Prostate gland (tissue), 2 donors: ENCODE measurements at regions not wholly inside any gene's neighbourhood (a gene's known extent, or its start where the extent isn't known, plus 50 kb on each side); places are given as distances from the start of the nearest gene placed in this dataset.

Source experiments
- DNase-seq: peaks from one replicate; pipeline ENCODE4 v3.0.0-alpha.2; 2019; ENCODE audit warnings: low spot score
- H3K27ac ChIP-seq, 2 donors: fragments of 200-600 bp; sonication (generic); 2 replicates each; pipeline ENCODE4 v1.5.1; 2017 to 2019
- H3K27me3 ChIP-seq: fragments of 200-600 bp; sonication (generic); replicated peaks from 2 replicates; pipeline ENCODE4 v1.5.1; 2019; ENCODE audit not compliant: insufficient read depth
- H3K36me3 ChIP-seq, 2 donors: fragments of 200-600 bp; sonication (generic); 1 replicate in 1 of 2; 2 replicates in 1 of 2; pipeline versions ENCODE4 v1.5.1 to v1.8.1; 2017 to 2019
- H3K4me1 ChIP-seq: fragments of 200-600 bp; sonication (generic); replicated peaks from 2 replicates; pipeline ENCODE4 v1.5.1; 2019
- H3K4me3 ChIP-seq, 2 donors: fragments of 200-600 bp; sonication (generic); 2 replicates each; pipeline ENCODE4 v1.5.1; 2017 to 2019
- H3K9me3 ChIP-seq: fragments of 200-600 bp; sonication (generic); 2 replicates; pipeline ENCODE4 v1.5.1; 2017
- CTCF ChIP-seq, 4 experiments: fragments of 200-600 bp in 2 of 4; fragments of 450-650 bp in 2 of 4; sonication (generic) in 2 of 4; IDR thresholded peaks; 1 replicate in 3 of 4; 2 replicates in 1 of 4; pipeline ENCODE4 v1.5.1; 2016 to 2019; ENCODE audit warnings: antibody characterized with exemption in 4 of 4, mild to moderate bottlenecking in 2 of 4, moderate library complexity in 2 of 4
- POLR2A ChIP-seq: fragments of 450-650 bp; IDR thresholded peaks from one replicate; pipeline ENCODE4 v1.6.1; 2016; ENCODE audit warnings: antibody characterized with exemption, mild to moderate bottlenecking
- POLR2AphosphoS5 ChIP-seq: sonication (generic); formaldehyde crosslinking; IDR thresholded peaks from one replicate; pipeline ENCODE4 v1.6.1; 2017; ENCODE audit warnings: antibody characterized with exemption
- WGBS: methylation state at CpG from one replicate; pipeline ENCODE4 v1.1.5; 2018; 5-methylcytosine and 5-hydroxymethylcytosine counted together
- intact Hi-C: fragments of 100-400 bp; cut with DNase I; formaldehyde crosslinking; loops from one replicate; pipeline ENCODE4 v1.14.2; 2022

GRCh38 chr5:1660001-1660400 is 136.2 kb upstream of the LPCAT1 start:
- Histone ChIP-seq H3K4me1 (no peaks in the 10 kb centered on the region), H3K27ac (no peak overlapping the region), H3K36me3 (no peaks in the 10 kb centered on the region), H3K9me3 (no peaks in the 10 kb centered on the region), H3K27me3 (peaks cover 2% of the 10 kb centered on the region), H3K4me3 (no peak overlapping the region)
- intact Hi-C loops: no loop called here
- TF ChIP-seq POLR2AphosphoS5: no peak
- WGBS: 77% methylated on average over 17 of the region's 17 CpGs
- DNase-seq: no peak

- Histone ChIP-seq H3K9me3 (no peaks in the 10 kb centered on the region), H3K4me3 (no peak overlapping the region), H3K27ac (no peak overlapping the region), H3K36me3 (no peaks in the 10 kb centered on the region), H3K27me3 (peaks cover 4% of the 10 kb centered on the region), H3K4me1 (no peaks in the 10 kb centered on the region)
- WGBS: 59% methylated on average over 23 of the region's 23 CpGs
- no peak for DNase-seq
- no peak for TF ChIP-seq POLR2A
- no peak for TF ChIP-seq CTCF (IDR thresholded peaks at IDR 0.05)
- no peak for TF ChIP-seq POLR2AphosphoS5
- intact Hi-C loops: no loop called here
Measured at GRCh38 chr5:1659100-1659981, 135.6 kb upstream of the LPCAT1 start.

GRCh38 chr5:1658665-1659064 is 134.9 kb upstream of the LPCAT1 start:
- H3K27ac ChIP-seq: no peak overlapping the region
- 60% methylated on average over 14 of the region's 14 CpGs for WGBS
- no peaks in the 10 kb centered on the region for H3K36me3 ChIP-seq
- no peak for DNase-seq
- no peaks in the 10 kb centered on the region for H3K9me3 ChIP-seq
- intact Hi-C loops: no loop called here
- no peak for TF ChIP-seq POLR2A
- TF ChIP-seq CTCF (IDR thresholded peaks at IDR 0.05): no peak
- TF ChIP-seq POLR2AphosphoS5: no peak
- no peak overlapping the region for H3K4me3 ChIP-seq
- no peaks in the 10 kb centered on the region for H3K4me1 ChIP-seq
- peaks cover 4% of the 10 kb centered on the region for H3K27me3 ChIP-seq

- H3K27me3 ChIP-seq: peaks cover 5% of the 10 kb centered on the region
- DNase-seq: no peak
- H3K27ac ChIP-seq: no peak overlapping the region
- TF ChIP-seq POLR2A: no peak
- TF ChIP-seq CTCF (IDR thresholded peaks at IDR 0.05): no peak
- no peak for TF ChIP-seq POLR2AphosphoS5
- no peak overlapping the region for H3K4me3 ChIP-seq
- no peaks in the 10 kb centered on the region for H3K4me1 ChIP-seq
- no peaks in the 10 kb centered on the region for H3K36me3 ChIP-seq
- 86% methylated on average over 16 of the region's 16 CpGs for whole genome bisulfite sequencing
- no peaks in the 10 kb centered on the region for H3K9me3 ChIP-seq
- intact Hi-C loops: no loop called here
Measured at GRCh38 chr5:1657161-1657741, 133.5 kb upstream of the LPCAT1 start.

GRCh38 chr5:1656271-1656975 is 132.7 kb upstream of the LPCAT1 start:
- TF ChIP-seq POLR2A (no peak), CTCF (IDR thresholded peaks at IDR 0.05) (no peak), POLR2AphosphoS5 (no peak)
- no peaks in the 10 kb centered on the region for H3K9me3 ChIP-seq
- intact Hi-C loops: no loop called here
- 90% methylated on average over 17 of the region's 17 CpGs for WGBS
- H3K4me3 ChIP-seq: no peak overlapping the region
- DNase-seq: no peak
- no peaks in the 10 kb centered on the region for H3K36me3 ChIP-seq
- H3K27me3 ChIP-seq: peaks cover 7% of the 10 kb centered on the region
- H3K27ac ChIP-seq: no peak overlapping the region
- no peaks in the 10 kb centered on the region for H3K4me1 ChIP-seq
